SK-N-MC (cell line): ENCODE measurements at regions not wholly inside any gene's neighbourhood (a gene's known extent, or its start where the extent isn't known, plus 50 kb on each side); places are given as distances from the start of the nearest gene placed in this dataset.

Experiments
- DNase-seq: peaks from one replicate; pipeline ENCODE4 v3.0.0-alpha.2; 2011; ENCODE audit warnings: low read depth, low spot score
- H3K27ac ChIP-seq: fragments of 200-600 bp; sonication (generic); 2 replicates; pipeline ENCODE4 v1.5.1; 2016; ENCODE audit warnings: mixed run types
- H3K36me3 ChIP-seq: fragments of 200-600 bp; sonication (generic); 2 replicates; pipeline ENCODE4 v1.6.1; 2017; ENCODE audit warnings: antibody characterized with exemption, low read length, mixed read lengths; ENCODE audit not compliant: insufficient read depth
- H3K4me3 ChIP-seq: fragments of 200-600 bp; sonication (generic); 2 replicates; pipeline ENCODE4 v1.5.1; 2016
- H3K9ac ChIP-seq: fragments of 200-600 bp; sonication (generic); 2 replicates; pipeline ENCODE4 v1.8.0; 2017; ENCODE audit warnings: mixed run types, mixed read lengths; ENCODE audit not compliant: insufficient read length
- H3K9me3 ChIP-seq: fragments of 200-600 bp; sonication (generic); 2 replicates; pipeline ENCODE4 v1.6.1; 2017; ENCODE audit warnings: low read depth, mild to moderate bottlenecking, antibody characterized with exemption, low read length, moderate library complexity, mixed read lengths
- EZH2 ChIP-seq: fragments of 200-600 bp; sonication (generic); IDR thresholded peaks from one replicate; pipeline ENCODE4 v1.6.1; 2017; ENCODE audit warnings: antibody characterized with exemption
- FOXP2 ChIP-seq: optimal IDR thresholded peaks from 2 replicates; pipeline ENCODE3; 2011; ENCODE audit warnings: mild to moderate bottlenecking, moderate library complexity; ENCODE audit not compliant: insufficient read depth; ENCODE audit errors: extremely low read length, control extremely low read depth
- POLR2AphosphoS5 ChIP-seq: IDR thresholded peaks from 2 replicates; pipeline ENCODE4 v1.6.1; 2012; ENCODE audit warnings: mild to moderate bottlenecking, low read depth, low read length, borderline replicate concordance

- Histone ChIP-seq H3K9ac (no peak overlapping the region), H3K9me3 (no peaks in the 10 kb centered on the region), H3K4me3 (no peak overlapping the region), H3K36me3 (no peaks in the 10 kb centered on the region), H3K27ac (no peak overlapping the region)
- TF ChIP-seq EZH2 (no peak), POLR2AphosphoS5 (no peak), FOXP2 (no peak)
- no peak for DNase-seq
Observed at GRCh38 chrX:109862433-109862832, 129.4 kb upstream of the ACSL4 start.

GRCh38 chrX:109863811-109864210 lies 130.8 kb upstream of the ACSL4 start:
- Histone ChIP-seq H3K36me3 (no peaks in the 10 kb centered on the region), H3K27ac (no peak overlapping the region), H3K9me3 (no peaks in the 10 kb centered on the region), H3K9ac (no peak overlapping the region), H3K4me3 (no peak overlapping the region)
- no peak for DNase-seq
- TF ChIP-seq EZH2 (no peak), POLR2AphosphoS5 (no peak), FOXP2 (no peak)

DNA sequence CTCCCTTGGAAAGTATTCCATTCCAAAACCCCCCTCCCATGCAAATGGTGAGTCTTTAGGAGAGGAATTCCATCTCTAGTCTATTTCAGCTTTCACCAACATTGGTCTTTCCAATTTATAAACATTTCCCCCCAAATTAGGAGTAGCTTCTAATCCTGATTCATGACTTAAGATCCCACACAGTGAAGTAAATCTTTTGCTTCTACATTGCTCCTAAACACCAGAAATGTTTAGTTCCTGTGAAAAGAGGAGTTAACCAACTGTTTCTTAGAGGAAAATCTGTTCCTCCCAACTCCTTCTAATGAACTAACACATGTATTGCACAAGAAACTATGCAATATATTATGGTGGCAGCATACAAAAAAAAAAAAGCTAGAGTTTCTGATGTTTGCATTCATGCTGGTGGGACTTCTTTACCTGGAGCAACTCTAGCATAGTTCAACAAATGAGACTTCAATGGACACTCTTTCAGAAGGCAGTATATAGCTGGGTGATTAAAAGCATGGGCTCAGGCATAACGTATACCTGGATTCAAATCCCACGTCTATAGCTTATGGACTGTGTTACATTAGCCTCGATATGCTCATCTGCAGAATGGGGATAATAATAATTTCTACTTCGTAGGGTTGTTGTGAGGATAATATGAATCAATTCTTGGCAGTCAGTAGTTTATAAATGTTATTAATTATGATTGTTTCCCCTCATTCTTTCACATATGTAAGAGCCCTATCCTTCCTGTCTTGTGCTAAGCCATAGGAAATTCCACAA lies 131.6 kb upstream of the TMEM164 start:
- no peaks in the 10 kb centered on the region for H3K36me3 ChIP-seq
- no peak overlapping the region for H3K9ac ChIP-seq
- H3K9me3 ChIP-seq = no peaks in the 10 kb centered on the region
- no peak overlapping the region for H3K4me3 ChIP-seq
- H3K27ac ChIP-seq = no peak overlapping the region
- no peak for DNase-seq
- TF ChIP-seq EZH2 = no peak
- TF ChIP-seq POLR2AphosphoS5 = no peak
- TF ChIP-seq FOXP2 = no peak

GRCh38 chrX:109872021-109872732 lies 130.7 kb upstream of the TMEM164 start:
- no peak overlapping the region for H3K9ac ChIP-seq
- H3K4me3 ChIP-seq = no peak overlapping the region
- TF ChIP-seq FOXP2 = no peak
- no peak for TF ChIP-seq POLR2AphosphoS5
- no peak for TF ChIP-seq EZH2
- H3K27ac ChIP-seq = no peak overlapping the region
- no peaks in the 10 kb centered on the region for H3K36me3 ChIP-seq
- no peaks in the 10 kb centered on the region for H3K9me3 ChIP-seq
- DNase-seq = no peak

DNA sequence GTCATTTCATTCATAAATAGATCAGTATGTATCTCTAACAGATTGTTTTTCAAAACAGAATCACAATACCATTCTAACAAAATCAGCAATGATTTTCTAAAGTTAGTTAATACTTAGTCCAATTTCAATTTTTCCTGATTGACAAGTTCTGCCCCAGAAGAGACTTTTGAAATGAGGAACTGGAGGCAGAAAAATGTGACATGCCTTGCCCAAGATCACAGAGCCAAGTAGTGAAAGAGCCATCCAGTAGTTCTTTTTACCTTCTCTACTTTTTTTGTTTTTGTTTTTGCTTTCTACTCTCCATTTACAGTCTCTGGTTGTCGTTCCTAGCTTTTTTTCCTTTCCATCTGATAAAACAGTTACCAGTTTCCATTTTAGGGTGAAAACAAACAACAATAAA lies 129.3 kb upstream of the TMEM164 start:
- DNase-seq = no peak
- Histone ChIP-seq H3K36me3 (no peaks in the 10 kb centered on the region), H3K4me3 (no peak overlapping the region), H3K9me3 (no peaks in the 10 kb centered on the region), H3K27ac (no peak overlapping the region), H3K9ac (no peak overlapping the region)
- TF ChIP-seq EZH2 (no peak), POLR2AphosphoS5 (no peak), FOXP2 (no peak)

DNA sequence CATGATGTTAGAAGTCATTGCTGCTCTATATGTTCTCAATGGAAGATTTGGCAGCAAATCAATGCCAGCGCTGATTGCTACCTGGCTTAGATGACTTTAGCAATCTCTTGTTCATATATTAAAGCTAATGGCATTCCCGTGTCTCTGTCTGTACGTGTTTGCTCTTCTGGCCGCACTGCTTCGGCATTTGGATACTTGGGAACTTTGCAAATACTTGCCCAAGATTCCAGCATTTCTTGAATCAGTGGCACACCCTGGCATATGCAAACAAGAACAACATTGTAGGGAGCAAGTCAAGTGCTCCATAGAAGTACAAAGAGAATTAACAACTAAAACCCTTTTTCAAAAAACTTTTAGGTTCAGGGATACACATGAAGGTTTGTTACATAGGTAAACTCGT lies 128.9 kb upstream of the TMEM164 start:
- no peak overlapping the region for H3K9ac ChIP-seq
- DNase-seq = no peak
- H3K9me3 ChIP-seq = no peaks in the 10 kb centered on the region
- no peak overlapping the region for H3K4me3 ChIP-seq
- no peak overlapping the region for H3K27ac ChIP-seq
- H3K36me3 ChIP-seq = no peaks in the 10 kb centered on the region
- TF ChIP-seq EZH2 (no peak), POLR2AphosphoS5 (no peak), FOXP2 (no peak)

DNA sequence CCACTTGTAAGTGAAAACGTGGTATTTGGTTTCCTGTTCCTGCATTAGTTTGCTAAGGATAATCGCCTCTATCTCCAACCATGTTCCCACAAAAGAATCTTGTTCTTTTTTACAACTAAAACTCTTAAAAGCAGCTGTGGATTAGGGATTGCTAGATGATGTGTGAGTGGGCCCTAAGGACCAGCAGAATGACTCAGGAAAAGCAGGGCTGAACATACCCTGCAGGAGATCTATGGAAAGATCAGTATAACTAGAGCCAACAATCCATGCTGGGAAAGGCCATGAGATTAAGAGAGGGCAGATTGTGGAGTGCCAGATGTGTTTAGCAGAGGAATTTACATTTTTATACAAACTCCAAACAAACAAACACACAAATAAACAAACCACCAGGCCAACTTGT lies 128.4 kb upstream of the TMEM164 start:
- TF ChIP-seq POLR2AphosphoS5 (no peak), EZH2 (no peak), FOXP2 (no peak)
- DNase-seq = no peak

DNA sequence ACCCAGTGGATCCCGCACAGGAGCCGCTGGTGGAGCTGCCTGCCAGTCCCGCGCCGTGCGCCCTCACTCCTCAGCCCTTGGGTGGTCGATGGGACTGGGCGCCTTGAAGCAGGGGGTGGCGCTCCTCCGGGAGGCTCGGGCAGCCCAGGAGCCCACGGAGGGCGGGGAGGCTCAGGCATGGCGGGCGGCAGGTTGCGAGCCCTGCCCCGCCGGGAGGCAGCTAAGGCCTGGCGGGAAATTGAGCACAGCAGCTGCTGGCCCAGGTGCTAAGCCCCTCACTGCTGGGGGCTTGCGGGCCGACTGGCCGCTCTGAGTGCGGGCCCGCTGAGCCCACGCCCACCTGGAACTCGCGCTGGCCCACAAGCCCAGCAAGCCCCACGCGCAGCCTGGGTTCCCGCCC lies 127.1 kb upstream of the TMEM164 start:
- Histone ChIP-seq H3K9ac (no peak overlapping the region), H3K36me3 (no peaks in the 10 kb centered on the region), H3K4me3 (no peak overlapping the region), H3K9me3 (no peaks in the 10 kb centered on the region), H3K27ac (no peak overlapping the region)
- DNase-seq = no peak
- TF ChIP-seq POLR2AphosphoS5 (no peak), EZH2 (no peak), FOXP2 (no peak)

More for the DNA sequence above, 128.4 kb upstream of the TMEM164 start:
- H3K4me3 ChIP-seq = no peak overlapping the region
- no peaks in the 10 kb centered on the region for H3K9me3 ChIP-seq
- H3K27ac ChIP-seq = no peak overlapping the region
- no peak overlapping the region for H3K9ac ChIP-seq
- no peaks in the 10 kb centered on the region for H3K36me3 ChIP-seq
